OCI-LY3 (cell line): ENCODE measurements at regions not wholly inside any gene's neighbourhood (a gene's known extent, or its start where the extent isn't known, plus 50 kb on each side); places are given as distances from the start of the nearest gene placed in this dataset.

Source experiments
- H2AFZ ChIP-seq: fragments of 200-600, 300-600 bp; shearing (Covaris generic); 2 replicates; pipeline ENCODE4 v1.6.0; 2014; ENCODE audit warnings: antibody characterized with exemption, low read depth, low read length
- H3K27ac ChIP-seq: fragments of 200-600, 300-600 bp; sonication (generic); 2 replicates; pipeline ENCODE4 v1.5.1; 2014; ENCODE audit warnings: mild to moderate bottlenecking, low read length, moderate library complexity, mixed read lengths
- H3K27me3 ChIP-seq: fragments of 200-600, 300-600 bp; sonication (generic); 2 replicates; pipeline ENCODE4 v1.6.1; 2014; ENCODE audit warnings: low read depth, low read length, mixed read lengths
- H3K36me3 ChIP-seq: fragments of 200-600, 300-600 bp; sonication (generic); replicated peaks from 2 replicates; pipeline ENCODE3; 2014; ENCODE audit warnings: low read depth, low read length, mixed read lengths
- H3K4me1 ChIP-seq: fragments of 300-600, 200-600 bp; sonication (generic); 2 replicates; pipeline ENCODE4 v1.6.1; 2014; ENCODE audit warnings: low read length, mixed read lengths
- H3K4me2 ChIP-seq: fragments of 200-600, 300-600 bp; sonication (generic); 2 replicates; pipeline ENCODE4 v1.6.1; 2014; ENCODE audit warnings: low read length, mixed read lengths
- H3K4me3 ChIP-seq: fragments of 300-600, 200-600 bp; sonication (generic); 2 replicates; pipeline ENCODE4 v1.5.1; 2014; ENCODE audit warnings: antibody characterized with exemption, mild to moderate bottlenecking, low read length, moderate library complexity
- H3K79me2 ChIP-seq: fragments of 300-600, 200-600 bp; shearing (Covaris generic); 2 replicates; pipeline ENCODE4 v1.6.1; 2014; ENCODE audit warnings: mild to moderate bottlenecking, low read length, mixed read lengths
- H3K9ac ChIP-seq: fragments of 300-600, 200-600 bp; shearing (Covaris generic); 2 replicates; pipeline ENCODE4 v1.6.0; 2014; ENCODE audit warnings: mild to moderate bottlenecking, low read length, moderate library complexity
- H3K9me3 ChIP-seq: fragments of 200-600, 300-600 bp; shearing (Covaris generic); 2 replicates; pipeline ENCODE4 v1.6.1; 2014; ENCODE audit warnings: low read length, mixed read lengths; ENCODE audit not compliant: insufficient read depth
- H4K20me1 ChIP-seq: fragments of 200-600, 300-600 bp; sonication (generic); 2 replicates; pipeline ENCODE4 v1.6.1; 2016; ENCODE audit warnings: low read length, mixed read lengths; ENCODE audit not compliant: insufficient read depth
- EZH2phosphoT487 ChIP-seq: fragments of 200-600 bp; shearing (Covaris generic); IDR thresholded peaks from 2 replicates; pipeline ENCODE4 v1.6.1; 2018; ENCODE audit warnings: antibody characterized with exemption, mixed run types, low read depth
- TF ChIP-seq, protein P1 (sequence below): fragments of 200-600, 300-600 bp; sonication (generic); IDR thresholded peaks from 2 replicates; pipeline ENCODE4 v1.5.1; 2014; ENCODE audit warnings: antibody characterized with exemption, low read length, low read depth

DNA sequence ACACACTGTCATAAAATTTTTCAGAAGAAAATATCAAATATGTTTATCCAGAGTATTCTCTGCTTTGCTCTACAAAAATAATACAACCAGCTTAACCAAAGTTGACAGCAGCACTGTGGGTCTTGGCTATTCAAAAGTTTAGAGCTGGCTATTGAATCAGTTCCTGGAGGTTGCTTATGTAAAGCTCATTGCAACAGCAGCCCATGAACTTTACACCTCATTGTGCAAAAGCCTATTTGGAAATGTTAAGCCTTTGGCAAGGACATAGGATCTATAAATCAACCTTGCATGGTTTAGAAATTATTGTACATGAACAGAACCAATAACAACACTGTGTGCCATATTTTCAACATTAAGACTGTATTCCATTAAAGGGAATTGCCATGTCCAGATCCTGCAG is 714.9 kb downstream of the ADGRL2 start:
- Histone ChIP-seq H3K27me3 (no peaks in the 10 kb centered on the region), H3K9ac (no peak overlapping the region), H3K4me1 (peaks cover 7% of the 10 kb centered on the region), H3K36me3 (no peaks in the 10 kb centered on the region), H4K20me1 (no peaks in the 10 kb centered on the region), H3K4me2 (no peak overlapping the region), H2AFZ (no peak overlapping the region), H3K27ac (no peak overlapping the region), H3K4me3 (no peak overlapping the region), H3K9me3 (no peaks in the 10 kb centered on the region), H3K79me2 (no peaks in the 10 kb centered on the region)
- TF ChIP-seq EZH2phosphoT487, result no peak
- TF ChIP-seq, protein P1, sequence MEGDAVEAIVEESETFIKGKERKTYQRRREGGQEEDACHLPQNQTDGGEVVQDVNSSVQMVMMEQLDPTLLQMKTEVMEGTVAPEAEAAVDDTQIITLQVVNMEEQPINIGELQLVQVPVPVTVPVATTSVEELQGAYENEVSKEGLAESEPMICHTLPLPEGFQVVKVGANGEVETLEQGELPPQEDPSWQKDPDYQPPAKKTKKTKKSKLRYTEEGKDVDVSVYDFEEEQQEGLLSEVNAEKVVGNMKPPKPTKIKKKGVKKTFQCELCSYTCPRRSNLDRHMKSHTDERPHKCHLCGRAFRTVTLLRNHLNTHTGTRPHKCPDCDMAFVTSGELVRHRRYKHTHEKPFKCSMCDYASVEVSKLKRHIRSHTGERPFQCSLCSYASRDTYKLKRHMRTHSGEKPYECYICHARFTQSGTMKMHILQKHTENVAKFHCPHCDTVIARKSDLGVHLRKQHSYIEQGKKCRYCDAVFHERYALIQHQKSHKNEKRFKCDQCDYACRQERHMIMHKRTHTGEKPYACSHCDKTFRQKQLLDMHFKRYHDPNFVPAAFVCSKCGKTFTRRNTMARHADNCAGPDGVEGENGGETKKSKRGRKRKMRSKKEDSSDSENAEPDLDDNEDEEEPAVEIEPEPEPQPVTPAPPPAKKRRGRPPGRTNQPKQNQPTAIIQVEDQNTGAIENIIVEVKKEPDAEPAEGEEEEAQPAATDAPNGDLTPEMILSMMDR, result no peak

DNA sequence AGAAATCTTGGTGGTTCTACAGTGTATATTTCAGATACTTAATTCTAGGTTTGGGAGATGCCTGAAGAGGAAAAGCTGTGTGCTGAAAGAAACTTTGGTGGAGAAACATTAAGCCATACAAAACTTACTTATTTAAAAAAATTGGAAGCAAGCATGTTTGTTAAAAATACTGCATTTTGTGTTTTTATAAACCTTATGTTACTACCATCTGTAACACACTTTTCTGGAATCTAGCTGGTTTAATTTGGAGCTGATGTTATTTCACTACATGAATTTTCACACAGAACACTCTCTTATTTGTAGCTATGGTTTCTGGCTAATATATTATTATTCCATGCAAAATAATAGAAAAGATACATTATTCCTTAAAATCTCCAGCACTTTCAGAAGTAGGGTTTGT is 710.7 kb downstream of the ADGRL2 start:
- no peaks in the 10 kb centered on the region for H3K36me3 ChIP-seq
- H3K27ac ChIP-seq, result no peak overlapping the region
- H3K4me3 ChIP-seq, result no peak overlapping the region

DNA sequence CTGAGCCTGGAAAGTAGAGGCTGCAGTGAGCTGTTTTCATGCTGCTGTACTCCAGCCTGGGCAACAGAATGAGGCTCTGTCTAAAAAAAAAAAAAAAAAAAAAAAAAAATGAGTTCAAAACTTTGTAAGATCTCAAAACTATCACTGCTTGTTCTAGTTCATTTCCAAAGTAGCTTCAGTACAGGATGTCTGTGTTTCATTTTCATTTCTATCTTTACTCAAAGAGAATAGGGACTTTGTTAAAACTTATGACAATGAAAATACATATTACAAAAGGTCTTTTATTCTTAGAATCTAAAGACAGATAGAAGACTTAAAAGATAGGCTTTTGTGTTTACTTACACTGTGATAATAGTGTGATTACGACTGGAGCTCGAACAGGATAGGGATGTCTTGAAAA is 709.7 kb downstream of the ADGRL2 start:
- no peak overlapping the region for H3K27ac ChIP-seq
- H3K36me3 ChIP-seq, result no peaks in the 10 kb centered on the region
- no peaks in the 10 kb centered on the region for H3K27me3 ChIP-seq
- no peak overlapping the region for H3K9ac ChIP-seq
- no peak overlapping the region for H2AFZ ChIP-seq
- H3K4me2 ChIP-seq, result no peak overlapping the region
- H4K20me1 ChIP-seq, result no peaks in the 10 kb centered on the region
- H3K4me3 ChIP-seq, result no peak overlapping the region
- H3K79me2 ChIP-seq, result no peaks in the 10 kb centered on the region
- H3K9me3 ChIP-seq, result no peaks in the 10 kb centered on the region
- H3K4me1 ChIP-seq, result peaks cover 7% of the 10 kb centered on the region
- no peak for TF ChIP-seq EZH2phosphoT487
- TF ChIP-seq, protein P1, result no peak

More for the DNA sequence above, 710.7 kb downstream of the ADGRL2 start:
- H3K9ac ChIP-seq, result no peak overlapping the region
- H3K9me3 ChIP-seq, result no peaks in the 10 kb centered on the region
- H3K79me2 ChIP-seq, result no peaks in the 10 kb centered on the region
- no peaks in the 10 kb centered on the region for H4K20me1 ChIP-seq
- TF ChIP-seq, protein P1, result no peak
- no peak for TF ChIP-seq EZH2phosphoT487
- H2AFZ ChIP-seq, result no peak overlapping the region
- H3K27me3 ChIP-seq, result no peaks in the 10 kb centered on the region
- H3K4me2 ChIP-seq, result no peak overlapping the region
- peaks cover 7% of the 10 kb centered on the region for H3K4me1 ChIP-seq

DNA sequence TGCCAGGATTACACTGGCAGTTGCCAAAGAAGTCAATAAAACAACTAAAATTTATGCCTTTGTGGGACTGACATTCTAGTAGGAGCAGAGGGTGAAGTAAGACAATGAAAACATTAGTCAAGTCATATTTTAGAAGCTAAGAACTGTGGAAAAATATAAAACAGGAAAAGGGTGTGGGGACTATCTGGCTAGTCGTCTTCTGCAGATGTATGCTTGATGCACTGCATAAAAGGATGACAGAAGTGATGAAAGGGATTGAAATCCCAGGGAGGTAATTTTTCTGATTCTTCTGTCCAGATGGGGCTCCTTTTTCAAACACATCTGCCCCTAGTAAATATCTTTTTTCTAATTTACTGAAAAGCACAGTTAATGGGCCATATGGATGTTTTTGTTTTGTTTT is 706.3 kb downstream of the ADGRL2 start:
- Histone ChIP-seq H4K20me1 (no peaks in the 10 kb centered on the region), H3K27me3 (no peaks in the 10 kb centered on the region), H3K36me3 (no peaks in the 10 kb centered on the region), H2AFZ (no peak overlapping the region), H3K9ac (no peak overlapping the region), H3K27ac (no peak overlapping the region), H3K79me2 (no peaks in the 10 kb centered on the region), H3K4me3 (no peak overlapping the region), H3K4me1 (peaks cover under 1% of the 10 kb centered on the region; the same call in 1 of the 2 replicates), H3K9me3 (no peaks in the 10 kb centered on the region), H3K4me2 (no peak overlapping the region)
- no peak for TF ChIP-seq EZH2phosphoT487
- TF ChIP-seq, protein P1, result no peak
